Panc1 (cell line): ENCODE measurements at regions not wholly inside any gene's neighbourhood (a gene's known extent, or its start where the extent isn't known, plus 50 kb on each side); places are given as distances from the start of the nearest gene placed in this dataset.

ENCODE experiments used
- CTCF ChIP-seq: fragments of 450-650 bp; IDR thresholded peaks from 2 replicates; pipeline ENCODE4 v1.5.1; 2017; ENCODE audit warnings: mild to moderate bottlenecking
- POLR2AphosphoS5 ChIP-seq: IDR thresholded peaks from 2 replicates; pipeline ENCODE4 v1.6.1; 2012; ENCODE audit warnings: mild to moderate bottlenecking, low read depth, low read length, moderate library complexity
- SIN3A ChIP-seq: IDR thresholded peaks from 2 replicates; pipeline ENCODE4 v1.6.1; 2012; ENCODE audit warnings: low read depth, mild to moderate bottlenecking, low read length, moderate library complexity, borderline replicate concordance; ENCODE audit not compliant: insufficient read depth
- TCF7L2 ChIP-seq: IDR thresholded peaks from 2 replicates; pipeline ENCODE4 v1.6.1; 2011; ENCODE audit warnings: mild to moderate bottlenecking, low read depth, low read length, inconsistent platforms

GRCh38 chr3:61357902-61358301 is 106.7 kb upstream of the FHIT start:
- TF ChIP-seq CTCF = no peak
- no peak for TF ChIP-seq TCF7L2
- TF ChIP-seq SIN3A = no peak
- no peak for TF ChIP-seq POLR2AphosphoS5
